WTC11 (cell line): ENCODE measurements at regions not wholly inside any gene's neighbourhood (a gene's known extent, or its start where the extent isn't known, plus 50 kb on each side); places are given as distances from the start of the nearest gene placed in this dataset.
"Not testable (repeated sequence)": the region's sequence is repeated elsewhere in the genome, so short reads cannot be mapped to it uniquely, and the experiment has no call there.

Experiments
- ATAC-seq: fragments of 200-7000 bp; cut with Tn5 transposase; 2 replicates; pipeline ENCODE4 v1.10.0; 2021; ENCODE audit warnings: mild to moderate bottlenecking, moderate library complexity
- CTCF ChIA-PET: fragments of 300-600 bp; sonication (Branson Sonifier 250); formaldehyde crosslinking; loops from one replicate; lab custom pipeline; 2021; ENCODE audit warnings: antibody characterized with exemption; lab: Charles Lee
- POLR2A ChIA-PET: fragments of 350-600 bp; sonication (Branson Sonifier 250); formaldehyde crosslinking; loops from one replicate; lab custom pipeline; 2021; ENCODE audit warnings: antibody characterized with exemption; lab: Charles Lee
- DNase-seq: peaks from one replicate; pipeline ENCODE4 v3.0.0; 2021; ENCODE audit warnings: low spot score
- H3K27ac Mint-ChIP-seq: 2 replicates; pipeline ENCODE4 v1.8.0; 2021; ENCODE audit warnings: mixed read lengths
- H3K27me3 Mint-ChIP-seq: 2 replicates; pipeline ENCODE4 v1.8.0; 2021; ENCODE audit warnings: low read depth, mild to moderate bottlenecking, moderate library complexity, mixed read lengths
- H3K36me3 Mint-ChIP-seq: 2 replicates; pipeline ENCODE4 v1.8.0; 2021; ENCODE audit warnings: mixed read lengths
- H3K4me1 Mint-ChIP-seq: 2 replicates; pipeline ENCODE4 v1.8.0; 2022; ENCODE audit warnings: mixed read lengths
- H3K4me3 Mint-ChIP-seq: 2 replicates; pipeline ENCODE4 v1.8.0; 2021; ENCODE audit warnings: mild to moderate bottlenecking, moderate library complexity, mixed read lengths
- H3K9me3 Mint-ChIP-seq: 2 replicates; pipeline ENCODE4 v1.8.0; 2021; ENCODE audit warnings: mixed read lengths

GRCh38 chr9:67635067-67635466 is 223.7 kb upstream of the ANKRD20A1 start:
- DNase-seq, H3K4me3 Mint-ChIP-seq, H3K4me1 Mint-ChIP-seq, CTCF ChIA-PET, H3K9me3 Mint-ChIP-seq, H3K27me3 Mint-ChIP-seq, ATAC-seq, POLR2A ChIA-PET, H3K27ac Mint-ChIP-seq, H3K36me3 Mint-ChIP-seq: not testable (repeated sequence)

GRCh38 chr9:67611900-67612299 is 246.8 kb upstream of the ANKRD20A1 start:
- H3K9me3 Mint-ChIP-seq, H3K27ac Mint-ChIP-seq, H3K4me1 Mint-ChIP-seq, H3K27me3 Mint-ChIP-seq, H3K4me3 Mint-ChIP-seq, POLR2A ChIA-PET, CTCF ChIA-PET, H3K36me3 Mint-ChIP-seq: not testable (repeated sequence)
- ATAC-seq (peak; percentile 70; the same call in 1 of the 2 replicates), DNase-seq (peak; percentile 8)

GRCh38 chr9:67609872-67610271 is 248.9 kb upstream of the ANKRD20A1 start:
- CTCF ChIA-PET, H3K36me3 Mint-ChIP-seq, H3K27ac Mint-ChIP-seq, DNase-seq, H3K9me3 Mint-ChIP-seq, POLR2A ChIA-PET, H3K4me1 Mint-ChIP-seq, H3K4me3 Mint-ChIP-seq, ATAC-seq, H3K27me3 Mint-ChIP-seq: not testable (repeated sequence)

GRCh38 chr9:67609435-67609834 is 249.3 kb upstream of the ANKRD20A1 start:
- DNase-seq, H3K4me1 Mint-ChIP-seq, H3K27ac Mint-ChIP-seq, H3K27me3 Mint-ChIP-seq, H3K4me3 Mint-ChIP-seq, POLR2A ChIA-PET, H3K36me3 Mint-ChIP-seq, CTCF ChIA-PET, ATAC-seq, H3K9me3 Mint-ChIP-seq: not testable (repeated sequence)

- H3K27ac Mint-ChIP-seq, H3K27me3 Mint-ChIP-seq, H3K36me3 Mint-ChIP-seq, ATAC-seq, H3K9me3 Mint-ChIP-seq, DNase-seq, POLR2A ChIA-PET, H3K4me1 Mint-ChIP-seq, H3K4me3 Mint-ChIP-seq, CTCF ChIA-PET: not testable (repeated sequence)
Observed at GRCh38 chr9:67605113-67605512, 253.6 kb upstream of the ANKRD20A1 start.

GRCh38 chr9:67603609-67604008 is 255.1 kb upstream of the ANKRD20A1 start:
- H3K27ac Mint-ChIP-seq, CTCF ChIA-PET, H3K36me3 Mint-ChIP-seq: not testable (repeated sequence)

GRCh38 chr9:67592424-67592823 is 266.3 kb upstream of the ANKRD20A1 start:
- H3K36me3 Mint-ChIP-seq, H3K27ac Mint-ChIP-seq, H3K4me3 Mint-ChIP-seq, ATAC-seq, H3K27me3 Mint-ChIP-seq, DNase-seq, CTCF ChIA-PET, H3K4me1 Mint-ChIP-seq, H3K9me3 Mint-ChIP-seq, POLR2A ChIA-PET: not testable (repeated sequence)

More at GRCh38 chr9:67603609-67604008, 255.1 kb upstream of the ANKRD20A1 start:
- H3K27me3 Mint-ChIP-seq, DNase-seq, H3K4me1 Mint-ChIP-seq, POLR2A ChIA-PET, ATAC-seq, H3K4me3 Mint-ChIP-seq, H3K9me3 Mint-ChIP-seq: not testable (repeated sequence)

- H3K27me3 Mint-ChIP-seq, H3K36me3 Mint-ChIP-seq, H3K4me3 Mint-ChIP-seq, H3K9me3 Mint-ChIP-seq, H3K4me1 Mint-ChIP-seq, DNase-seq, POLR2A ChIA-PET, H3K27ac Mint-ChIP-seq, ATAC-seq, CTCF ChIA-PET: not testable (repeated sequence)
Observed at GRCh38 chr9:67555874-67556273, 302.9 kb upstream of the ANKRD20A1 start.

GRCh38 chr9:67550044-67550443 is 308.7 kb upstream of the ANKRD20A1 start:
- H3K9me3 Mint-ChIP-seq, CTCF ChIA-PET, POLR2A ChIA-PET, H3K27ac Mint-ChIP-seq, H3K4me1 Mint-ChIP-seq, H3K4me3 Mint-ChIP-seq, ATAC-seq, H3K36me3 Mint-ChIP-seq, DNase-seq, H3K27me3 Mint-ChIP-seq: not testable (repeated sequence)

- CTCF ChIA-PET, result not testable (repeated sequence)
Observed at GRCh38 chr9:67529834-67530233, 328.9 kb upstream of the ANKRD20A1 start.

GRCh38 chr9:67516938-67517337 is 341.8 kb upstream of the ANKRD20A1 start:
- H3K27me3 Mint-ChIP-seq, H3K4me1 Mint-ChIP-seq, POLR2A ChIA-PET, H3K36me3 Mint-ChIP-seq, H3K27ac Mint-ChIP-seq, H3K4me3 Mint-ChIP-seq, ATAC-seq, H3K9me3 Mint-ChIP-seq, CTCF ChIA-PET, DNase-seq: not testable (repeated sequence)

More at GRCh38 chr9:67529834-67530233, 328.9 kb upstream of the ANKRD20A1 start:
- ATAC-seq, H3K9me3 Mint-ChIP-seq, DNase-seq, H3K4me3 Mint-ChIP-seq, H3K36me3 Mint-ChIP-seq, POLR2A ChIA-PET, H3K4me1 Mint-ChIP-seq, H3K27me3 Mint-ChIP-seq, H3K27ac Mint-ChIP-seq: not testable (repeated sequence)

- DNase-seq, POLR2A ChIA-PET, CTCF ChIA-PET, H3K27me3 Mint-ChIP-seq, H3K4me1 Mint-ChIP-seq, H3K4me3 Mint-ChIP-seq, H3K36me3 Mint-ChIP-seq, H3K27ac Mint-ChIP-seq, H3K9me3 Mint-ChIP-seq: not testable (repeated sequence)
- peak; percentile 89 for ATAC-seq
Observed at GRCh38 chr9:67514587-67514986, 344.1 kb upstream of the ANKRD20A1 start.

- H3K4me1 Mint-ChIP-seq, H3K36me3 Mint-ChIP-seq, POLR2A ChIA-PET, H3K27ac Mint-ChIP-seq, CTCF ChIA-PET, H3K4me3 Mint-ChIP-seq, H3K27me3 Mint-ChIP-seq, DNase-seq, H3K9me3 Mint-ChIP-seq: not testable (repeated sequence)
- peak; percentile 69 for ATAC-seq
Observed at GRCh38 chr9:67503728-67504369, 354.9 kb upstream of the ANKRD20A1 start.
